HCT116 (cell line): ENCODE measurements at regions not wholly inside any gene's neighbourhood (a gene's known extent, or its start where the extent isn't known, plus 50 kb on each side); places are given as distances from the start of the nearest gene placed in this dataset.
"Not testable (repeated sequence)": the region's sequence is repeated elsewhere in the genome, so short reads cannot be mapped to it uniquely, and the experiment has no call there.

Source experiments
- ATAC-seq: fragments of 200-7000 bp; cut with Tn5 transposase; 2 replicates; pipeline ENCODE4 v1.9.1; 2020; ENCODE audit warnings: mild to moderate bottlenecking, moderate library complexity
- BruUV-seq: library from RNA; stranded (reverse); fragments of 400-500 nt; replicated peaks from 2 replicates; lab custom pipeline; 2021; lab: Mats Ljungman, UMichigan
- CTCF ChIA-PET: fragments of 300-600 bp; sonication (Branson Sonifier 250); formaldehyde crosslinking; loops from one replicate; lab custom pipeline; 2021; ENCODE audit warnings: antibody characterized with exemption; lab: Charles Lee
- POLR2A ChIA-PET: fragments of 300-600, 350-600 bp; sonication (Branson Sonifier 250); formaldehyde crosslinking; loops from one replicate; lab custom pipeline; 2021; ENCODE audit warnings: antibody characterized with exemption; lab: Charles Lee
- RAD21 ChIA-PET, 2 experiments: fragments of 300-600 bp; sonication (Branson Sonifier 250); formaldehyde crosslinking; loops; one replicate each; lab custom pipeline; 2023; ENCODE audit warnings: low total read pairs in 2 of 2; ENCODE audit not compliant: uncharacterized antibody in 2 of 2, unreplicated experiment in 2 of 2, low non-redundant PET in 1 of 2; lab: Charles Lee
- DNase-seq: peaks from one replicate; pipeline ENCODE4 v3.0.0-alpha.2; 2010; ENCODE audit warnings: low read depth, low spot score
- H2AFZ ChIP-seq: fragments of 200-600 bp; shearing (Covaris generic), sonication (generic); 2 replicates; pipeline ENCODE4 v1.6.1; 2017; ENCODE audit warnings: low read depth, mixed run types, mixed read lengths, antibody characterized with exemption, low read length; ENCODE audit not compliant: poor library complexity, severe bottlenecking
- H3K27ac ChIP-seq: 2 replicates; pipeline ENCODE4 v1.5.1; 2012; ENCODE audit warnings: low read depth, low read length
- H3K27me3 ChIP-seq: fragments of 200-600 bp; sonication (generic); 2 replicates; pipeline ENCODE4 v1.6.1; 2016; ENCODE audit warnings: mixed run types, low read length, mixed read lengths; ENCODE audit not compliant: insufficient read depth
- H3K36me3 ChIP-seq, 2 experiments: fragments of 200-500 bp in 1 of 2; fragments of 200-600 bp in 1 of 2; sonication (Bioruptor generic) in 1 of 2; sonication (generic) in 1 of 2; 2 replicates each; pipeline versions ENCODE4 v1.5.1 to v1.6.1; 2014 to 2016; ENCODE audit warnings: low read length in 2 of 2, inconsistent platforms in 1 of 2, mixed read lengths in 1 of 2, mixed run types in 1 of 2; ENCODE audit not compliant: insufficient read depth in 2 of 2, control insufficient read depth in 1 of 2
- H3K4me1 ChIP-seq, 2 experiments: fragments of 200-600 bp in 1 of 2; sonication (generic) in 1 of 2; 2 replicates each; pipeline versions ENCODE4 v1.5.1 to v1.6.1; 2012 to 2017; ENCODE audit warnings: low read length in 2 of 2, inconsistent platforms in 1 of 2, mild to moderate bottlenecking in 1 of 2, mixed read lengths in 1 of 2, mixed run types in 1 of 2, moderate library complexity in 1 of 2; ENCODE audit not compliant: insufficient read depth in 2 of 2, control insufficient read depth in 1 of 2
- H3K4me2 ChIP-seq: fragments of 200-600 bp; sonication (generic); 2 replicates; pipeline ENCODE4 v1.6.1; 2017; ENCODE audit warnings: mixed run types, low read length, mixed read lengths
- H3K4me3 ChIP-seq, 2 experiments: fragments of 200-600 bp in 1 of 2; sonication (generic) in 1 of 2; replicated peaks in 1 of 2; 2 replicates each; pipeline ENCODE4 v1.5.1; 2011 to 2016; ENCODE audit warnings: low read length in 2 of 2, control low read depth in 1 of 2, low read depth in 1 of 2, mild to moderate bottlenecking in 1 of 2, mixed read lengths in 1 of 2, mixed run types in 1 of 2
- H3K79me2 ChIP-seq: fragments of 200-600 bp; sonication (generic); 2 replicates; pipeline ENCODE4 v1.6.1; 2017; ENCODE audit warnings: mild to moderate bottlenecking, mixed run types, low read length, moderate library complexity, mixed read lengths; ENCODE audit not compliant: insufficient read depth
- H3K9ac ChIP-seq: fragments of 200-600 bp; sonication (generic); 2 replicates; pipeline ENCODE4 v1.6.1; 2016; ENCODE audit warnings: low read length, mixed read lengths
- H3K9me2 ChIP-seq: fragments of 200-600 bp; sonication (generic), shearing (Covaris generic); 2 replicates; pipeline ENCODE4 v1.6.1; 2017; ENCODE audit warnings: mixed run types, mild to moderate bottlenecking, moderate library complexity; ENCODE audit not compliant: insufficient read depth
- H3K9me3 ChIP-seq, 2 experiments: fragments of 200-500 bp in 1 of 2; fragments of 200-600 bp in 1 of 2; sonication (Bioruptor generic) in 1 of 2; sonication (generic) in 1 of 2; 2 replicates each; pipeline ENCODE4 v1.6.1; 2014 to 2017; ENCODE audit warnings: low read length in 2 of 2, mixed read lengths in 2 of 2, inconsistent platforms in 1 of 2, low read depth in 1 of 2, mild to moderate bottlenecking in 1 of 2, mixed run types in 1 of 2, moderate library complexity in 1 of 2; ENCODE audit not compliant: control insufficient read depth in 1 of 2, insufficient read depth in 1 of 2
- H4K20me1 ChIP-seq: fragments of 200-600 bp; sonication (generic), shearing (Covaris generic); 2 replicates; pipeline ENCODE4 v1.6.1; 2017; ENCODE audit warnings: mixed run types, mild to moderate bottlenecking, moderate library complexity; ENCODE audit not compliant: insufficient read depth
- TCF7L2 ChIP-seq: IDR thresholded peaks from 2 replicates; pipeline ENCODE4 v1.7.0; 2011; ENCODE audit warnings: borderline replicate concordance, inconsistent platforms; ENCODE audit not compliant: insufficient read depth, insufficient read length; ENCODE audit errors: extremely low read depth
- intact Hi-C: fragments of 100-400 bp; cut with micrococcal nuclease; formaldehyde crosslinking; loops from 2 replicates; pipeline ENCODE4 v1.10.0; 2022

GRCh38 chr1:120941066-120941465, 51.5 kb downstream of the PPIAL4A start:
- H4K20me1 ChIP-seq, H3K27ac ChIP-seq, H3K36me3 ChIP-seq, DNase-seq, RAD21 ChIA-PET, BruUV-seq, CTCF ChIA-PET, H3K79me2 ChIP-seq, H3K27me3 ChIP-seq, POLR2A ChIA-PET, H3K9ac ChIP-seq, H2AFZ ChIP-seq, ATAC-seq, intact Hi-C loops, H3K9me2 ChIP-seq, H3K9me3 ChIP-seq, H3K4me2 ChIP-seq, H3K4me3 ChIP-seq: not testable (repeated sequence)
- peaks cover 0 to 10% of the 10 kb centered on the region in 2 experiments; a peak in 3 of 4 replicates for H3K4me1 ChIP-seq

GRCh38 chr1:120941836-120942217, 52.3 kb downstream of the PPIAL4A start:
- H3K9me2 ChIP-seq, intact Hi-C loops, CTCF ChIA-PET, BruUV-seq, H2AFZ ChIP-seq, RAD21 ChIA-PET, ATAC-seq, DNase-seq, H3K79me2 ChIP-seq, H3K27me3 ChIP-seq, H3K36me3 ChIP-seq, H4K20me1 ChIP-seq, H3K9me3 ChIP-seq: not testable (repeated sequence)
- Histone ChIP-seq H3K4me1 (peaks cover 0 to 10% of the 10 kb centered on the region in 2 experiments; a peak in 3 of 4 replicates), H3K4me2 (peak overlapping the region; percentile 79), H3K27ac (peak overlapping the region; percentile 33; the same call in 1 of the 2 replicates), H3K4me3 (peak overlapping the region; percentile 27 to 49; a peak in 3 of 4 replicates), H3K9ac (peak overlapping the region; percentile 65)
- TF ChIP-seq TCF7L2 = peak; percentile 44
- POLR2A ChIA-PET = interaction anchor here (1.0 kb wide), 1 partner anchor 91 kb away, joined by 13 read pairs; no protein-coding TSS in a partner anchor
